ENCODE measurements at regions not wholly inside any gene's neighbourhood (a gene's known extent, or its start where the extent isn't known, plus 50 kb on each side); places are given as distances from the start of the nearest gene placed in this dataset.
A peak's percentile ranks its signal among the peaks of the same experiment; 100 is the strongest.

- peaks cover 26% of the 10 kb centered on the region for H3K4me1 ChIP-seq
- TF ChIP-seq CTCF (IDR thresholded peaks at IDR 0.05; ENCODE audit: low read depth, low read length) = no peak
Observed at GRCh38 chr5:173750538-173751265, 134.3 kb upstream of the BOD1 start.

GRCh38 chr5:173751266-173751600, 134.8 kb upstream of the BOD1 start:
- Histone ChIP-seq H3K27me3 (no peaks in the 10 kb centered on the region), H3K9me3 (no peaks in the 10 kb centered on the region), H3K36me3 (no peaks in the 10 kb centered on the region), H3K4me1 (peaks cover 26% of the 10 kb centered on the region), H3K4me3 (ENCODE audit: low read depth, low read length) (no peak overlapping the region)
- no peak for DNase-seq
- TF ChIP-seq CTCF (IDR thresholded peaks at IDR 0.05; ENCODE audit: low read depth, low read length) = no peak

More at GRCh38 chr5:173750538-173751265, 134.3 kb upstream of the BOD1 start:
- DNase-seq = no peak
- no peak overlapping the region for H3K4me3 ChIP-seq (ENCODE audit: low read depth, low read length)
- no peaks in the 10 kb centered on the region for H3K27me3 ChIP-seq
- H3K36me3 ChIP-seq = no peaks in the 10 kb centered on the region
- no peaks in the 10 kb centered on the region for H3K9me3 ChIP-seq

GRCh38 chr5:173752653-173753052, 135.5 kb upstream of the CPEB4 start:
- H3K4me1 ChIP-seq = peaks cover 34% of the 10 kb centered on the region
- no peaks in the 10 kb centered on the region for H3K9me3 ChIP-seq
- no peaks in the 10 kb centered on the region for H3K27me3 ChIP-seq
- H3K4me3 ChIP-seq (ENCODE audit: low read depth, low read length) = no peak overlapping the region
- peak; percentile 41 for DNase-seq
- no peak for TF ChIP-seq CTCF (IDR thresholded peaks at IDR 0.05; ENCODE audit: low read depth, low read length)
- no peaks in the 10 kb centered on the region for H3K36me3 ChIP-seq

GRCh38 chr5:173753307-173754168, 134.6 kb upstream of the CPEB4 start:
- Histone ChIP-seq H3K36me3 (no peaks in the 10 kb centered on the region), H3K4me3 (ENCODE audit: low read depth, low read length) (no peak overlapping the region), H3K4me1 (peaks cover 42% of the 10 kb centered on the region), H3K9me3 (no peaks in the 10 kb centered on the region), H3K27me3 (no peaks in the 10 kb centered on the region)
- peak; percentile 86 for DNase-seq
- no peak for TF ChIP-seq CTCF (IDR thresholded peaks at IDR 0.05; ENCODE audit: low read depth, low read length)

GRCh38 chr5:173755319-173755718, 132.8 kb upstream of the CPEB4 start:
- Histone ChIP-seq H3K9me3 (no peaks in the 10 kb centered on the region), H3K36me3 (no peaks in the 10 kb centered on the region), H3K4me1 (peaks cover 44% of the 10 kb centered on the region), H3K27me3 (no peaks in the 10 kb centered on the region), H3K4me3 (ENCODE audit: low read depth, low read length) (no peak overlapping the region)
- TF ChIP-seq CTCF (IDR thresholded peaks at IDR 0.05; ENCODE audit: low read depth, low read length) = no peak
- no peak for DNase-seq

Measured in BE2C (cell line).